ENCODE measurements at regions not wholly inside any gene's neighbourhood (a gene's known extent, or its start where the extent isn't known, plus 50 kb on each side); places are given as distances from the start of the nearest gene placed in this dataset.

- H3K9me3 ChIP-seq (ENCODE audit: control insufficient read depth, low read length), result no peaks in the 10 kb centered on the region
- 84 to 85% methylated on average over 4 of the region's 5 CpGs for WGBS, 2 experiments (ENCODE audit: insufficient coverage in 1 of 2, insufficient read length in 1 of 2)
- no peaks in the 10 kb centered on the region for H3K4me1 Mint-ChIP-seq
- no peak for DNase-seq
- H3K27ac ChIP-seq (ENCODE audit: low read depth, low read length), result no peak overlapping the region
- TF ChIP-seq CTCF (conservative IDR thresholded peaks at IDR 0.05), result no peak
- H3K9ac ChIP-seq (ENCODE audit: extremely low read depth, low read length, poor library complexity, severe bottlenecking), result no peak overlapping the region
- no peaks in the 10 kb centered on the region for H3K36me3 Mint-ChIP-seq (ENCODE audit: low read depth)
- no peaks in the 10 kb centered on the region for H3K36me3 ChIP-seq (ENCODE audit: control insufficient read depth, insufficient read depth, low read length)
- no peak overlapping the region for H3K4me3 Mint-ChIP-seq
- no peaks in the 10 kb centered on the region for H3K27me3 Mint-ChIP-seq (ENCODE audit: insufficient read depth)
- H3K9me3 Mint-ChIP-seq, result no peaks in the 10 kb centered on the region
- H3K4me1 ChIP-seq (ENCODE audit: control insufficient read depth, insufficient read depth, low read length), result no peaks in the 10 kb centered on the region
- H3K27me3 ChIP-seq (ENCODE audit: control insufficient read depth, insufficient read depth, low read length, poor library complexity, severe bottlenecking), result no peaks in the 10 kb centered on the region
- H3K27ac Mint-ChIP-seq, result no peak overlapping the region
- H3K4me3 ChIP-seq (ENCODE audit: low read length), result no peak overlapping the region
Observed at GRCh38 chr12:77189458-77189857, 124.1 kb upstream of the E2F7 start.

- no peaks in the 10 kb centered on the region for H3K4me1 ChIP-seq (ENCODE audit: control insufficient read depth, insufficient read depth, low read length)
- peak overlapping the region; percentile 38 for H3K4me3 Mint-ChIP-seq
- no peaks in the 10 kb centered on the region for H3K9me3 ChIP-seq (ENCODE audit: control insufficient read depth, low read length)
- peak overlapping the region; percentile 19 for H3K27ac Mint-ChIP-seq
- no peak overlapping the region for H3K4me3 ChIP-seq (ENCODE audit: low read length)
- no peak overlapping the region for H3K9ac ChIP-seq (ENCODE audit: extremely low read depth, low read length, poor library complexity, severe bottlenecking)
- H3K27me3 Mint-ChIP-seq (ENCODE audit: insufficient read depth), result no peaks in the 10 kb centered on the region
- H3K36me3 ChIP-seq (ENCODE audit: control insufficient read depth, insufficient read depth, low read length), result no peaks in the 10 kb centered on the region
- H3K9me3 Mint-ChIP-seq, result peaks cover 20% of the 10 kb centered on the region
- H3K27ac ChIP-seq (ENCODE audit: low read depth, low read length), result no peak overlapping the region
- no peaks in the 10 kb centered on the region for H3K36me3 Mint-ChIP-seq (ENCODE audit: low read depth)
- H3K4me1 Mint-ChIP-seq, result no peaks in the 10 kb centered on the region
- no peaks in the 10 kb centered on the region for H3K27me3 ChIP-seq (ENCODE audit: control insufficient read depth, insufficient read depth, low read length, poor library complexity, severe bottlenecking)
- WGBS, 2 experiments (ENCODE audit: insufficient coverage in 1 of 2, insufficient read length in 1 of 2), result 92% methylated on average over 1 of the region's 1 CpG; no CpG with 5 or more reads in 1 of the 2 experiments
- peak; percentile 62 for DNase-seq
- no peak for TF ChIP-seq CTCF (conservative IDR thresholded peaks at IDR 0.05)
Observed at GRCh38 chr12:77179515-77179914, 114.1 kb upstream of the E2F7 start.

GRCh38 chr12:77167801-77168200 is 102.4 kb upstream of the E2F7 start:
- Histone ChIP-seq H3K36me3 (ENCODE audit: control insufficient read depth, insufficient read depth, low read length) (no peaks in the 10 kb centered on the region), H3K4me1 (ENCODE audit: control insufficient read depth, insufficient read depth, low read length) (no peaks in the 10 kb centered on the region), H3K27ac (ENCODE audit: low read depth, low read length) (no peak overlapping the region), H3K4me3 (ENCODE audit: low read length) (no peak overlapping the region), H3K9me3 (ENCODE audit: control insufficient read depth, low read length) (no peaks in the 10 kb centered on the region), H3K27me3 (ENCODE audit: control insufficient read depth, insufficient read depth, low read length, poor library complexity, severe bottlenecking) (peaks cover 64% of the 10 kb centered on the region), H3K9ac (ENCODE audit: extremely low read depth, low read length, poor library complexity, severe bottlenecking) (no peak overlapping the region)
- Mint-ChIP-seq H3K4me1 (no peaks in the 10 kb centered on the region), H3K4me3 (no peak overlapping the region), H3K27me3 (ENCODE audit: insufficient read depth) (peaks cover 28% of the 10 kb centered on the region), H3K9me3 (no peaks in the 10 kb centered on the region), H3K27ac (no peak overlapping the region), H3K36me3 (ENCODE audit: low read depth) (no peaks in the 10 kb centered on the region)
- WGBS, 2 experiments (ENCODE audit: insufficient coverage in 1 of 2, insufficient read length in 1 of 2), result 90 to 100% methylated on average over 2 of the region's 2 CpGs
- no peak for TF ChIP-seq CTCF (conservative IDR thresholded peaks at IDR 0.05)
- no peak for DNase-seq
